Small intestine (tissue), 7 donors: ENCODE measurements at regions not wholly inside any gene's neighbourhood (a gene's known extent, or its start where the extent isn't known, plus 50 kb on each side); places are given as distances from the start of the nearest gene placed in this dataset.
"Not testable (repeated sequence)": the region's sequence is repeated elsewhere in the genome, so short reads cannot be mapped to it uniquely, and the experiment has no call there.

Experiments used
- DNase-seq, 2 donors: peaks; one replicate each; pipeline versions ENCODE4 v3.0.0 to v3.0.0-alpha.2; 2013
- FAIRE-seq: peaks from 2 replicates; lab custom pipeline; 2012; peaks lifted over from hg19 to GRCh38; lab: Jason Lieb, UNC
- H3K27ac ChIP-seq, 3 donors: one replicate each; pipeline ENCODE4 v1.5.1; 2013; ENCODE audit warnings: low read length in 2 of 3, mild to moderate bottlenecking in 2 of 3, control low read depth in 1 of 3, inconsistent platforms in 1 of 3, low read depth in 1 of 3, moderate library complexity in 1 of 3
- H3K27me3 ChIP-seq, 3 donors: one replicate each; pipeline ENCODE4 v1.6.1; 2013; ENCODE audit warnings: low read length in 3 of 3, inconsistent platforms in 1 of 3; ENCODE audit not compliant: control insufficient read depth in 3 of 3, insufficient read depth in 3 of 3
- H3K36me3 ChIP-seq, 3 donors: one replicate each; pipeline ENCODE4 v1.6.1; 2013; ENCODE audit warnings: low read length in 3 of 3, inconsistent platforms in 1 of 3, low read depth in 1 of 3, mild to moderate bottlenecking in 1 of 3, moderate library complexity in 1 of 3; ENCODE audit not compliant: control insufficient read depth in 3 of 3, insufficient read depth in 2 of 3
- H3K4me1 ChIP-seq, 3 donors: one replicate each; pipeline ENCODE4 v1.6.1; 2013; ENCODE audit warnings: low read length in 2 of 3, inconsistent platforms in 1 of 3, low read depth in 1 of 3, mild to moderate bottlenecking in 1 of 3, moderate library complexity in 1 of 3; ENCODE audit not compliant: control insufficient read depth in 3 of 3, insufficient read depth in 2 of 3
- H3K4me3 ChIP-seq, 3 donors: one replicate each; pipeline ENCODE4 v1.5.1; 2013; ENCODE audit warnings: low read length in 3 of 3, control low read depth in 1 of 3, inconsistent platforms in 1 of 3, low read depth in 1 of 3, mild to moderate bottlenecking in 1 of 3, moderate library complexity in 1 of 3
- H3K9me3 ChIP-seq, 2 donors: one replicate each; pipeline ENCODE4 v1.6.1; 2013; ENCODE audit warnings: low read depth in 1 of 2, low read length in 1 of 2; ENCODE audit not compliant: control insufficient read depth in 2 of 2, insufficient read depth in 1 of 2
- WGBS, 3 donors: extraction: QIAGEN DNeasy Blood & Tissue Kit; methylation state at CpG; one replicate each; pipeline ENCODE4 v1.1.7; 2013; 5-methylcytosine and 5-hydroxymethylcytosine counted together
- donor health status: healthy with polysubstance abuse.
- donor health status: control.
- donor health status: control.
- donor health status: Bipolar disorder and iron deficiency.
- donor health status: healthy.

DNA sequence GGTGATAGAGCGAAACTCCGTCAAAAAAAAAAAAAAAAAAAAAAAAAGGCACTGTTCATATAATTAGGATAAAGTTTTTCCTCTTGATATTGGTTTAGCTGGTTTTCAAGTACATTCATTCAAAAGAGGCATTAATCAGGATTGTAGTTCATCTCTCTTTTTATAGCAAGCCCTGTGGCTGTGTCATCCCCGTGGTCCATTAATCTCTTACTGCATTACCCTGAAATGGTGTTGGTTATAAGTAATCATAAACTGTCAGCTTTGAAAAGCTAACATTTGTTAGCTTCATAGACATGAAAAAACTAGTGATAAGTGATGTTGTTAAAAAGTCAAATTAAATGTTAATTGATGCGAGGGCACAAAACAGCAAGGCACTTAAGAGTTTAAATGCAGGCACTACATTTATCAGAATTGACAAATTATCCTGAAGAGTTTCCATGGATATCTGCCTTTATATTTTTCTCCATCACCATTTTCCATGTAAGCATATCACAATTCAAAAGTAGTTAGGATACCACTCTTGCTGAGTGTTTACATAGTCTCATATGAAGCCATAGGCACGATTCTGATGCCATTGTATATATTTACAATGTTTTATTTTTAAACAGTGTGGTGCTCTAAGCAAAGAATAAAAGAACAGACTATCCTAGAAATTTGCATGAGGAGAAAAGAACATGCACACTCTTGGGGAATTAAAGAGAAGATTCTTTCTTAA lies 193.1 kb downstream of the OTOL1 start:
- Histone ChIP-seq H3K9me3 (no peaks in the 10 kb centered on the region), H3K36me3 (no peaks in the 10 kb centered on the region), H3K27ac (no peak overlapping the region), H3K27me3 (no peaks in the 10 kb centered on the region), H3K4me1 (no peaks in the 10 kb centered on the region), H3K4me3 (no peak overlapping the region)
- FAIRE-seq (no peak), DNase-seq (no peak)
- WGBS, 3 donors: 67 to 77% (median 73%) methylated on average over 3 to 5 of the region's 5 CpGs

DNA sequence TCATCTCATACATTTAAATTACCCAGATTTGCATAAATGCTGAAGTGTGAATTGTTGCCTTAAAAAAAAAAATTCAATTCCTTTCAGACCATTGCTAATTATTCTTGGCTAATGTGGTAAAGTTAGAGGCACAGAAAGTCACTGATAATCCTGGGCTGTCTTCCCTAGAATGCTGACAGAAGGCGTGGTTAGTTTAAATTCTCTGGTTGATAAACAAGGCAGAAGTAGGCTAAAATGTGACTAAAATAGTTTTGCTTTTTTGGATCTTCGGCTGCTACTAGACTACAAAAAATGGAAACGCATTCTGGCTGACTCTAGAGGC lies 193.7 kb downstream of the OTOL1 start:
- FAIRE-seq (no peak), DNase-seq (no peak)
- no peaks in the 10 kb centered on the region for H3K27me3 ChIP-seq
- H3K4me1 ChIP-seq: no peaks in the 10 kb centered on the region
- H3K36me3 ChIP-seq: no peaks in the 10 kb centered on the region
- WGBS, 3 donors: 53 to 65% (median 55%) methylated on average over 3 of the region's 3 CpGs
- no peaks in the 10 kb centered on the region for H3K9me3 ChIP-seq
- H3K27ac ChIP-seq: no peak overlapping the region
- H3K4me3 ChIP-seq: no peak overlapping the region

DNA sequence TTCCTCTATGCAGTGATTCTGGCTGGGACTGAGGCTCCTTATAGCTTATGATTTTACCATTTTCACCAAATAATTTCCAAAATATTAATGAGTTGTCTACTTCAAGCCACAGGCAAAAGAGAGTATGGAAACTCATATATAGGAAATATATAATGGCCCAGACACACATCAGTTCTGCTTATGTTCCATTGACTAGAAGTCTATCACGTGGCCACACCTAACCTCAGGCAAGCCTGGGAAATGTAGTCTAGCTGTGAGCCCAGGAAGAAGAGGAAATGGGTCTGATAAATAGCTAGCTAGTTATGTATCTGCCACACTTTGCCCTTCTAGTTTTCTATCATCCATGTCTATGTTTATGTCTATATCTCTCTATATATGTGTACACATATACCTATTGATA lies 195.1 kb downstream of the OTOL1 start:
- FAIRE-seq: no peak
- Histone ChIP-seq H3K4me1 (no peaks in the 10 kb centered on the region), H3K4me3 (no peak overlapping the region), H3K36me3 (no peaks in the 10 kb centered on the region), H3K27ac (no peak overlapping the region), H3K9me3 (no peaks in the 10 kb centered on the region), H3K27me3 (no peaks in the 10 kb centered on the region)
- WGBS, 3 donors: 64 to 84% (median 83%) methylated on average over 1 of the region's 1 CpG
- no peak for DNase-seq

DNA sequence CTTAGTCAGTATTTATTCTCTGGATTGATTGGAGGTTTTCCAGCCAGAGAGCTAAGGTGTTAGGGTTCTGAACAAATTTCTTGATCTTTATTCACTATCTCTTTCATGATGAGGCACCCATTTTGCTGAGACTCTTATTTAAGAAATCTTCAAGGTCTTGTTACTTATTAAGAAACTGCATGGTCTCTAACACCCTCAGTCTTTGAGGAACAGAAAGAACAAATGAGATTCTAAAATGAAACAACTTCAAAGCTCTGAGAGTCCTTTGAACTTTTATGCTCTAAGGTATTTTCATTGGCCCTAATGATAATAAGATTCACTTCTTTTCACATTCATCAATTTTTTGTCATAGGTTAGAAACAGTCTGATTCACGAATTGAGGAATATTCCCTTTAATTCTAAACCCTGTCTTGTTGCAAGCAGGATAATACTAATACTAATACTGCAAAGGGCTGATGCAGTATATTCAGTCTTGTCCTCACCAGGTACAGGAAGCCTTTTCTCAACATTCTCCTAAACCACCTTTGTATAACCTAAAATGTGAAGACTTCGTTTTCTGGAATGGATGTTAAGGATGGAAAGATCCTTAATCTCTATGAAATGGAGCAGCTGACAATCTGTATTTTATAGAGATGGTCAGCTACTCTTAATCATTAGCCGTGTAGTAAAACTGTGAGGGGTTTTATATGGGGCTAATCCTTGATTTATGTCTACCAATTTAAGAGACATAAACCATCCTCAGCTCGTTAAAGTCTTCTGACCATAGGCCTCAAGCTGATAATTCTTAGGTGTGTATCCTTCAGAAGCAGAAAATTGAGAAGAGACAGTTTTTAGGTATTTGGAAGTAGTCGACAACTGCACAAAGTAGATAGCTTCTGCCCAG lies 198.3 kb downstream of the OTOL1 start:
- no peaks in the 10 kb centered on the region for H3K27me3 ChIP-seq
- no peaks in the 10 kb centered on the region for H3K4me1 ChIP-seq
- DNase-seq (no peak), FAIRE-seq (no peak)
- no peaks in the 10 kb centered on the region for H3K36me3 ChIP-seq
- H3K4me3 ChIP-seq: no peak overlapping the region
- WGBS, 3 donors: 58 to 73% (median 60%) methylated on average over 5 of the region's 5 CpGs
- no peak overlapping the region for H3K27ac ChIP-seq
- no peaks in the 10 kb centered on the region for H3K9me3 ChIP-seq

DNA sequence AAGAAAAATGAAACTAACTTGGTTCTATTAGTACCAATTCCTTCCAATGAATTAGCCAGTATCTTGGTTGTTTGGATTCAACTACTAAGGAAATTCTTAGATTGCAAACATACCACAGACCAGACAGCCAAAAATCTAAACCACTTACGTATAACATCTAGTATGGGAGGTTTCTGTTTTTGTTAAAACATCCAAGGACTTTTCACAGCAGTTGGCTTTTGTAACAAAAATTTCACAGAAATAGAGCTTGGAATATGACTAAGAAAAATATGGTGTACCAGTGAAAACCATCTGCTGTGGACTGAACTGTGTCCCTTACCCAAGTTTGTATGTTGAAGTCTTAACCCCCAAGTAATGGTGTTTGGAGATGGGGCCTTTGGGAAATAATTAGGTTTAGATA lies 199.2 kb downstream of the OTOL1 start:
- WGBS, 3 donors: 57 to 88% (median 83%) methylated on average over 1 of the region's 1 CpG

DNA sequence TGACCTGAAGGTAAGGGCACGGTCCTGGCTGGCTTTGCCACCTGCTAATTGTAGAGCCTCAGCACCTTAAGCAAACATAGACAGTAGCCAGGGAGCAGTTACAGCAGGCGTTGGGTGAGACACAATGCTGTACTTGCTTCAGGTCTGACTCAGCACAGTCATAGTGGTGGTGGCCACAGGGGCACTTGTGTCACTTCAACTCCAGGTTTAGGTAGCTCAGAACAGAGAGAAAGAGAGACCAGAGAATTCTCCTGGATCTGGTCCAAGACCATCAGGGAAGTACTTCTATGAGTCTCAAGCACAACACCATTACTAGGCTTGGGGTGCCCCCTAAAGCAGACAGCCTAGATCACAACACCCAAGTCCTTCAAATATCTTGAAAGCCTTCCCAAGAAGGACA lies 204.4 kb downstream of the OTOL1 start:
- no peak overlapping the region for H3K27ac ChIP-seq
- no peaks in the 10 kb centered on the region for H3K27me3 ChIP-seq
- no peak overlapping the region for H3K4me3 ChIP-seq
- FAIRE-seq (no peak), DNase-seq (no peak)
- H3K4me1 ChIP-seq: no peaks in the 10 kb centered on the region
- no peaks in the 10 kb centered on the region for H3K9me3 ChIP-seq
- WGBS, 3 donors: 40 to 75% (median 48%) methylated on average over 2 of the region's 2 CpGs
- H3K36me3 ChIP-seq: no peaks in the 10 kb centered on the region

More for the DNA sequence above, 199.2 kb downstream of the OTOL1 start:
- no peaks in the 10 kb centered on the region for H3K4me1 ChIP-seq
- H3K36me3 ChIP-seq: no peaks in the 10 kb centered on the region
- no peaks in the 10 kb centered on the region for H3K27me3 ChIP-seq
- H3K4me3 ChIP-seq: no peak overlapping the region
- DNase-seq (no peak), FAIRE-seq (no peak)
- H3K9me3 ChIP-seq: no peaks in the 10 kb centered on the region
- no peak overlapping the region for H3K27ac ChIP-seq

DNA sequence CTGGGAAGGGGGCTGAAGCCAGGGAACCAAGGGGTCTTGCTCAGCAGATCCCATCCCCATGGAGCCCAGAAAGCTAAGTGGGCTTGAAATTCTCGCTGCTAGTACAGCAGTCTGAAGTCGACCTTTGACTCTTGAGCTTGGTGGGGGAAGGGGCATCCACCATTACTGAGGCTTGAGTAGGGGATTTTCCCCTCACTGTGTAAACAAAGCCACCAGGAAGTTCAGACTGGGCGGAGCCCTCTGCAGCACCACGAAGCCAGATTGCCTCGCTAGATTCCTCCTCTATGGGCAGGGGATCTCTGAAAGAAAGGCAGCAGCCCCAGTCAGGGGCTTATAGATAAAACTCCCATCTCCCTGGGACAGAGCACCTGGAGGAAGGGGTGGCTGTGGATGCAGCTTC lies 210.6 kb downstream of the OTOL1 start:
- 44 to 62% (median 54%) methylated on average over 5 of the region's 5 CpGs for WGBS, 3 donors
- not testable (repeated sequence) for H3K4me3 ChIP-seq, H3K36me3 ChIP-seq, FAIRE-seq, DNase-seq, H3K9me3 ChIP-seq, H3K4me1 ChIP-seq, H3K27ac ChIP-seq, H3K27me3 ChIP-seq

DNA sequence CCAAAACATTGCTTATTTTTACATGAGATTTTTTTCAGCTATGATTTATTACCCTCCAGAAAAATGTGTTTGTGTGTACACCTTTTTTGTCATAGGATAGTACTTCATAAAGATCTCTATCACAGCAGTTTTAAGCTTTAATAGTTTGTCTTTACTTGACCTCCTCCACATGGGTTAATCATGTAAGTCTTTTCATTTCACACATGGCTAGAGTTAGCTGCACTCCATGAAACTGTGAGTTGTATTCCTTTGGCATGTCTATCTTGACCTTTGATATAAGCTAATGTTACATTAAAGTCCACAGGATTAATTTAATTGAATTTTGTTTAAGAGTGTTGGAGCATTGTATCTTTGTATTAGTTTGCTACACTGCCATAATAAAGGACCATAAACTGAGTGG lies 217.1 kb downstream of the OTOL1 start:
- no peaks in the 10 kb centered on the region for H3K4me1 ChIP-seq
- H3K27ac ChIP-seq: no peak overlapping the region
- H3K27me3 ChIP-seq: no peaks in the 10 kb centered on the region
- FAIRE-seq (no peak), DNase-seq (no peak)
- H3K4me3 ChIP-seq: no peak overlapping the region
- H3K36me3 ChIP-seq: no peaks in the 10 kb centered on the region
- no peaks in the 10 kb centered on the region for H3K9me3 ChIP-seq
